HG02642 (cell line): ENCODE measurements at regions not wholly inside any gene's neighbourhood (a gene's known extent, or its start where the extent isn't known, plus 50 kb on each side); places are given as distances from the start of the nearest gene placed in this dataset.
"Not testable (repeated sequence)": the region's sequence is repeated elsewhere in the genome, so short reads cannot be mapped to it uniquely, and the experiment has no call there.

Source experiments
- ATAC-seq: cut with Tn5 transposase; IDR thresholded peaks from one replicate; pipeline ENCODE4 v1.9.1; 2021; ENCODE audit warnings: mild to moderate bottlenecking; ENCODE audit not compliant: unreplicated experiment, poor library complexity

- no peak for ATAC-seq
Observed at GRCh38 chrX:98294310-98294709, 1410.6 kb downstream of the RPA4 start.

- ATAC-seq = no peak
Observed at GRCh38 chrX:98296129-98296528, 1412.4 kb downstream of the RPA4 start.

- no peak for ATAC-seq
Observed at GRCh38 chrX:98299785-98300184, 1416.1 kb downstream of the RPA4 start.

- ATAC-seq = not testable (repeated sequence)
Observed at GRCh38 chrX:98300536-98300935, 1416.8 kb downstream of the RPA4 start.

- no peak for ATAC-seq
Observed at GRCh38 chrX:98331407-98331806, 1447.7 kb downstream of the RPA4 start.

GRCh38 chrX:98338544-98338943 lies 1454.8 kb downstream of the RPA4 start:
- no peak for ATAC-seq

GRCh38 chrX:98350940-98351339 lies 1467.2 kb downstream of the RPA4 start:
- ATAC-seq = no peak

- ATAC-seq = no peak
Observed at GRCh38 chrX:98357146-98357545, 1473.4 kb downstream of the RPA4 start.

GRCh38 chrX:98362630-98363029 lies 1478.9 kb downstream of the RPA4 start:
- no peak for ATAC-seq

- ATAC-seq = no peak
Observed at GRCh38 chrX:98371994-98372393, 1488.3 kb downstream of the RPA4 start.

GRCh38 chrX:98379134-98379533 lies 1495.4 kb downstream of the RPA4 start:
- no peak for ATAC-seq

- no peak for ATAC-seq
Observed at GRCh38 chrX:98380106-98380505, 1496.4 kb downstream of the RPA4 start.

- ATAC-seq = no peak
Observed at GRCh38 chrX:98380556-98380955, 1496.8 kb downstream of the RPA4 start.

GRCh38 chrX:98398542-98398941 lies 1514.8 kb downstream of the RPA4 start:
- no peak for ATAC-seq

- no peak for ATAC-seq
Observed at GRCh38 chrX:98405376-98405775, 1521.7 kb downstream of the RPA4 start.

- no peak for ATAC-seq
Observed at GRCh38 chrX:98407584-98407983, 1523.9 kb downstream of the RPA4 start.

GRCh38 chrX:98409867-98410266 lies 1526.2 kb downstream of the RPA4 start:
- no peak for ATAC-seq

GRCh38 chrX:98412058-98412457 lies 1528.3 kb downstream of the RPA4 start:
- no peak for ATAC-seq

- no peak for ATAC-seq
Observed at GRCh38 chrX:98422536-98422935, 1538.8 kb downstream of the RPA4 start.

- no peak for ATAC-seq
Observed at GRCh38 chrX:98432413-98432812, 1548.7 kb downstream of the RPA4 start.

- no peak for ATAC-seq
Observed at GRCh38 chrX:98448524-98448923, 1564.8 kb downstream of the RPA4 start.

- no peak for ATAC-seq
Observed at GRCh38 chrX:98452456-98452855, 1568.7 kb downstream of the RPA4 start.

GRCh38 chrX:98459669-98460068 lies 1576.0 kb downstream of the RPA4 start:
- ATAC-seq = no peak
